Left ventricle myocardium superior (tissue), 1 donor: ENCODE measurements at regions not wholly inside any gene's neighbourhood (a gene's known extent, or its start where the extent isn't known, plus 50 kb on each side); places are given as distances from the start of the nearest gene placed in this dataset.

Experiments used
- ATAC-seq: fragments of 200-7000 bp; cut with Tn5 transposase; one replicate; pipeline ENCODE4 v1.9.1; 2020; ENCODE audit warnings: mild to moderate bottlenecking, moderate library complexity
- DNase-seq: peaks from one replicate; pipeline ENCODE4 v3.0.0-alpha.2; 2020
- intact Hi-C: fragments of 100-400 bp; cut with micrococcal nuclease; formaldehyde crosslinking; loops from one replicate; pipeline ENCODE4 v1.11.0; 2022
- donor health status: DM: no; HTN: yes; CAD: no; lungs with severe emphysema.

DNA sequence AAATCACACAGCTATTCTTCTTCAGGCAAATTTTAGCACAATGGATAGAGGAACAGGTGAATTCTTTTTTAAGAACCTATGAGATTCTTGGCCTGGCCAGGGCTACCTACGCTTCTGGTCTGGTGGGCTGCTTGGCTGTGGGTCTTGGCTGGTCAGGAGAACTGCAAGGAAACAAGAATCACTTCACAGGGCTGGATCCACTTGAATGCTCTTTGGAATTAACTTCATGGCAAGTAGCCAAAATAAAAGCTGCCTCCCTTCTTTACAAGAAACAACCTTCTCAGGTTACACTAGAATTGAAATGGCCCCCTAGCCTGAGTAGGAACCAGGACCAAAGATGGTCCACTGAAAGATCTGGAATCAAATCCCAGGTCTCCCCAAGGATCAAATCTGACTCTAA lies 519.1 kb downstream of the IQCM start:
- DNase-seq (no peak), ATAC-seq (no peak)
- intact Hi-C loops, result no loop called here

DNA sequence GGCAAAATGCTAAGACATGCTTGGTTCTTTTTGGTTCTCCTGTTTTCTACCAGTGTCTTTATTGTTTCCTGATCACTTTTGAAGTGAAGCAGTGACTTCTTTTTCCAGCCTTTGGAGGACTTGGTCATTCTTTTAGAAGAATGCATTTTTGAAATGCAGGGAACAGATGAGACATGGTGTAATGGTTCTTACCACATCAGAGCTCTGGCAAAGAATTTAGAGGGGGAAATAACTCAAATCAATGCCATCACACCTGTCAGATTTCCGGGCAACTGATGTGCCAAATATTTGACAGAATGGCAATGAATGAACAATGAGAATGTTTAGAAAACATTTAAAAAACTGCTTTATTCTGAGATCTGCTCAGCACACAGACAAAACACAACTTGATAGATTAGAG lies 519.6 kb downstream of the IQCM start:
- no peak for ATAC-seq
- intact Hi-C loops, result no loop called here
- no peak for DNase-seq

DNA sequence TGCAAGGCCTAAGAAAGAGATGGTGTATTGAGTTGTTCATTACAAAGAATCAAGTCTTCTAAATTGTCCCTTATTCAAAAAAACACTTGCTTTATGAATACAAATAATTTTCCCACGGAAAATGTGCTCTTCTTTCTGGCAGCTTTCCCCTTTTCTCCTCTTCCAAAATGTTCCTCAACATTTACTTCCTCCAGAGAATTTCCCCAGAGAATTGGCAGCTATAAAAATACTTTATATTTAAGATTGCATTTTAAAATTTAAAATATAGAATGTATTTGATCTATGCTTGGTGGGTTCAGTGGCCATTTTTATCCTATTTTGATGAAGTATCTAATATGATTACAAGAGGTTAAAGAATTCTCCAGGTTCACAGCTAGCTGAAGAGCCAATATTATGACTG lies 521.0 kb downstream of the IQCM start:
- intact Hi-C loops, result no loop called here
- DNase-seq (no peak), ATAC-seq (no peak)

DNA sequence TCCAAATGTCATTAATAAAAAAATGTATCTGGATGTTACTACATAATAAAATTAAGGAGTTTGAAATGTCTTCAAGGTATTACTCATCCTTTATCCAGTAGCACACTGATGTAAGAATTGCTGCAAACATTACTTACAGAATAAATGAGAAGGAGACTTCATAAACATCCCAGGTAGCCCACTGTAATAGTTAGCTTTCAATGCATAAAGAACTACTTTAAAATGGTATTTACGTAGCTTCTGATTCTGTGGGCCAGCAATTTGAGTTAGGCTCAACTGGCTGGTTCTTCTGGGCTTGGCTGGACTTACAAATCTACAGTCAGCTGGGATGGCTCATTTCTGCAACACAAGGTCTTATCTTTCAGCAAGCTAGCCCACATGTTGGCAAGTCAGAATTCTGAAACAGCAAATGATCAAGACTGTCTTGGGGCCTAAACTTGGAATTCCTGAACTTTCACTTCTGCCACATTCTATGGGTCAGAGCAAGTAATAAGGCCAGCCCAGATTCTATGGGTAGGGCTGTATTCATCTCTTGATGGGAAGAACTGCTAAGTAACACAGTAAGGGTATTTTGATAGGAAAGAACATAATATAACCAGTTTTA lies 522.5 kb downstream of the IQCM start:
- ATAC-seq (peak; percentile 79), DNase-seq (no peak)
- intact Hi-C loops, result no loop called here

DNA sequence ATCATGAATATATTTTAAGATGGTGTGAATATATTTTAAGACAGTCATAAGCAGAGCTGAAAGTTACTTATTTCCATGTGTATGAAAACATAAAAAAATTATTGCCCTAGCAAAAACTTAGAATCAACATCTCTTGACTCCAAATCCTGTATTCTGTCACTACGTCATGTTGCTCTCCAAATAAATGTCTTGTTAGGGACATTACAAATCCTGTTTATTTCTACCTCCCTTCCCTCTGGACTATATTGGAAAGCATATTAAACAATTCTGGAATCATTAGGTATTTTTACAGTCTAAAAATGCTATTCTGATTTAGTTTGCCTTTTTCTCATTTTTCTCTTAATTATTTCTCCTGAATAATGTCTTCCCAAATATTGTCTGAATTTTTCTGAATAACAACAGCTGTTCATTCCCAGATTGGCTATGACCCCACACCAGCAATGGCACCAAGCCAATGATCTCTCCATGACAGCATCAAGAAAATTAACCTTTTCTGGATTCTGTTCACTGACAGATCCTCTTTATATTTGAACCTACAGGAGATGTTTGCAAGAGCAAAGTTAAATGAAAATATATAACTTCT lies 523.1 kb downstream of the IQCM start:
- ATAC-seq (peak; percentile 63), DNase-seq (peak; percentile 35)
- intact Hi-C loops, result no loop called here

DNA sequence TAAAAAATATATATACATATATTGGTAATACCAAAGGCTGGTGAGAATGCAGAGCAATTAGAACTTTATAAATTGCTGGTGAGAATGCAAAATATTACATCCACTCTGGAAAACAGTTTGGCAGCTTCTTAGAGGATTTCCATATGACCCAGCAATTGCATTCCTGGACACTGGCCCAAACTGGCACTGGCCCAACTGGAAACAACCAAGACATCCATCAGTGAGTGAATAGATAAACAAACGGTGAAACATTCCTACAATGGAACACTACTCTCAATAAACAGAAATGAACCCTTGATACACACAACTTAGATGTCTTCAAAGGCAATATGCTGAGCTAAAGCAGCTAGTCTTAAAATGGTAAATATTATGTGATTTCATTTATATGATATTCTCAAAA lies 524.2 kb downstream of the IQCM start:
- intact Hi-C loops, result no loop called here
- ATAC-seq (peak; percentile 48), DNase-seq (peak; percentile 52)

DNA sequence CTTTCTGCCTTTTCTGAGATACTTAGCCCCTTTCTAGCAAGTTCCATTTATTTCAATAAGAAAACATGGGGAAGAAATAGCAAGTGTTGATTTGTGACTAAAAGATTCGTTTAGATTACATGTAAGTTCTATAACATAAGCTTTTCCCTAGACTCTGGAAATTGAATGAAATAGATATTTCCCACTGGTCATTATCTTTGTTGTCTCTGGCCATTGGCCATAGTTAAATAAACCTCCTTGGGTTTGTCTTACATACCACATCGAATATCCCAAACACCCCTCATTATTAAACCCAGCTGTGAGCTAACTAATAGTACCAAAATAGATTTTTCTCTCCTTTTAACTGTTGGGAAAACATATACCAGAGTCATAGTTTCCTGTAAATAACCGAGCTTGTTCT lies 534.8 kb downstream of the IQCM start:
- DNase-seq (no peak), ATAC-seq (no peak)
- intact Hi-C loops, result no loop called here

DNA sequence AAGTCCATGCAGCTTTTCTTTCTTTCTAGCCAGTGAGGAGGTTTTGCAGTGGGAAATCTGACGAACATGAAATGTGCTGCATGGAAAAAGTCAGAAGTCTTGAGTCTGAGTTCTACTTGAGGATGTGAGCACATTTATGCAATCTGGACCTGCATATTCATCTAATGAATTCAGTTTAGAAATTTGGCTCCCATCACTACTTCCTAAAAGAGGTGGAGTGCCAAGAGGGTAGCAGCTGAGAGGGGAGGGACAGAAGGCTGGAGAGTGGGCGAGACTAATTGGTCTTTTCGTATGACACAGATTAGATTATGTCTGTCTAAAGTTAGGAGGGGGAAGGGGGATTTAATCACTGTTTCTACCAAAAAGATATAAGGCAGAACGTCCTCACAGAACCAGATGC lies 535.9 kb downstream of the IQCM start:
- DNase-seq, result no peak
- intact Hi-C loops, result no loop called here
- peak; percentile 82 for ATAC-seq

DNA sequence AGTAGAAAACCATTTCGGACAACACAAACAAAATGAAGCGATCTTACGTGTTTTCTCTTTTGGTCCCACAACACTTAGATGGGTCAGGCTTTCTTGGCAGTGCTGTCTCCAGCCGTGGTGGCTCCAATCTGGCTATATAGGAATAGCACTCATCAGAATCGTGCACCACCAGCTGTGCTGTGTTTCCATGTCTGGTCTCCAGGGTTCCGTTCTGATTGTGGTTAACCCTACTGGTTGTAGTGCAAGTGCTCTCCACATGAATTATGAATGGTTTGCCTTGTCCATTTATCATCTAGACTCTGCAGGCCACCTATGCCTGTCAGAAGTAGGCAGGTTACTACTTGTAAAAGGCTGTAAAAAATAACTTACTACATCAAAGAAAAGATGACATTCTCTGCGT lies 536.3 kb downstream of the IQCM start:
- intact Hi-C loops, result no loop called here
- ATAC-seq (peak; percentile 45), DNase-seq (no peak)

DNA sequence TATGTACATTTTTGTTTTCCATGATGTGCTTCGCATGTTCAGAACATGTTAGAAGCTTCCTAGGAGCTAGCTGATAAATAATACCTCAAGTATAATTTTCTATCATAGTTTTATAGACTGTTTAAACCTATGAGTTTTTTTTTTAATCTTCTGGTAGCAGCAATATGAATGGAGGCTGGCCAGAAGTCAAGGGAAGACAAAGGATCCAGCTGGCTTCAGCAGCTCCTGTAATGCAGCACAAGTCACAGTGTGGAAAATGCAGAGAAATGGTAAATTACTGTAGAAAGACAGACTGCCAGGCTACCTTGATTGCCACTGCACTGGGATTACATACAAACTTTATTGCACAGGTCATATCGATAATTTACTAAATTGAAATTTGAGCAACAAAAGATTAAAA lies 537.9 kb downstream of the IQCM start:
- DNase-seq (no peak), ATAC-seq (no peak)
- intact Hi-C loops, result no loop called here

DNA sequence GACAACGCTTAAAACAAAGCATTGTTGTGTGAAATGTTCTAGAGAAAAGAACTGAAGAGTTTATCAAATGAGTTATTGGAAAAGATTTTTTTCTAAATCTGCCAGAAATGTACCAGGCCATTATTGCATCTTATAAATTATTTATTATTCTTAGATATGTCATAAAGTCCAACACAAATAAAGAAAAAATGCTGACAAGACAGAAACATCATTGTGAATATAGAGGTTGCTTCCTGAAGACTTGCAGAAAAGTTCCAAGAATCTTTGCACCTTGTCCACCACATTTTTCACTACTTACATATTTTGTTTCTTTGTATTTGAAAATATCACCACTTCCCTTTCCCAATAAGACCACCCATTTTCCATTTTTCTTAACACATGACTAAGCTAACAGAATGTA lies 545.8 kb downstream of the IQCM start:
- ATAC-seq (no peak), DNase-seq (no peak)
- intact Hi-C loops, result no loop called here

DNA sequence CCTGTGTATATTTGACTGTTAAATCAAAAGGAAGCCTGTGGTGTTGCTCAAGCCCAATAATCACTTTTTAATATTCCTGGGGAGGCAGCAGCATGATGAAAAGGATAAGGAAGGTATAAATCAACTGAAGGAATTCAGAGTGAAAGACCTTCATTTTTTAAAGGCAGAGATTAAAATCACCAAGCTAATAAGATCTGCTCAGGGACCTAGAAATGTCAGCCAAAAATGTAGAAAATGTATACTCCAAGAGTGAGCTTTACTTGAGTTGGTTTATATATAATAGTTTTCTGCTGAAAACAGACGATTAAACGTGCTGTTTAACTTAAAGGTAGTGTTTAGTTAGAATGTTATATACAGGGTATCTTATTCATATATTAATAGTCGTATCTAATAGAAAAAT lies 549.3 kb downstream of the IQCM start:
- DNase-seq (no peak), ATAC-seq (no peak)
- intact Hi-C loops, result no loop called here

DNA sequence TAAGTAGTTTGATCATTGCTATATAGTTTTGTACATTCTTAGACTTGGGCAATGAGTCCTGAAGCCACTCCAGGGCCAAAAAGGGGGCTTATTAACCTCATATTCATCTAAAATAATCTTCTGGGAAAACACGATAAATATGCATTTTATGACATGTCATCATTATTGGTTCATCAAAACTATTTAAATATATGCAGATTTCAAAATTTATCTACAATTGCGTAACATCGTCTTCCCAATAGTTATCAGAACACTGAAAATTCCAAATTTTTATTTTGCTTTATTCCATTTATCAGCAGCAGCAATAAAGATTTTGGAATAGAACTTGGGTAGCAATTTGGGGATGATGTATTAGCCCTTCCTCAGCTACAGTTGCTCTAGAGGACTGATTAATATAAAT lies 550.0 kb downstream of the IQCM start:
- no peak for DNase-seq

DNA sequence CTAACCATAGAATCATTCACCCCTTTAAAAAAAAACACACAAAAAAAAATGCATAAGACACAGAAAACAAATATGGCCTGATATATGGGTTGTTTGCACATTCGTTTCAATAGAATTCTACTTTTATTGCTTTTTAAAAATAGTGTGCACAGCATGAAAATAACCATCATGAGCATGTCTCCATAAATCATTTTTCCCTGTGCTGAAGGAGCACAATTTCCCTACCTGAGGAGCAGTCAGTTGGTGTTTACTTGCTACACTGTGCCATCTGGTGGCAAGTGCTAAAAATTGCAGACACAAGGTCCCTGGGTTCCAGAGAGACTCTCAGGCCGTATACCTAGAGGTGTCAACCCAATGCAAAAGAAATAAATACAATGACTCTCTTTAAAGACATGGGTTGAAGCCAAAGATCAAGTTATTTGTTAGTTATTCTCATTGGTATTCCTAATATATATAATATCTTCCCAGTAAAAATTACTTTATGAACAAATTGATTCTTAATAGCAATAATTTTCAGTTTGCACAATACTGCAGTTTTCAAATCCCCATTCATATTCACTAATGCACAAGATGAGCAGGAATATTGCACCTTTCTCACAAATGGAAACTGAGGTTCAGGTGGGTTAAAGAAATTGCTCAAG lies 551.4 kb downstream of the IQCM start:
- ATAC-seq (peak; percentile 64), DNase-seq (no peak)
- intact Hi-C loops, result no loop called here

More for the DNA sequence above, 550.0 kb downstream of the IQCM start:
- no peak for ATAC-seq
- intact Hi-C loops, result no loop called here

DNA sequence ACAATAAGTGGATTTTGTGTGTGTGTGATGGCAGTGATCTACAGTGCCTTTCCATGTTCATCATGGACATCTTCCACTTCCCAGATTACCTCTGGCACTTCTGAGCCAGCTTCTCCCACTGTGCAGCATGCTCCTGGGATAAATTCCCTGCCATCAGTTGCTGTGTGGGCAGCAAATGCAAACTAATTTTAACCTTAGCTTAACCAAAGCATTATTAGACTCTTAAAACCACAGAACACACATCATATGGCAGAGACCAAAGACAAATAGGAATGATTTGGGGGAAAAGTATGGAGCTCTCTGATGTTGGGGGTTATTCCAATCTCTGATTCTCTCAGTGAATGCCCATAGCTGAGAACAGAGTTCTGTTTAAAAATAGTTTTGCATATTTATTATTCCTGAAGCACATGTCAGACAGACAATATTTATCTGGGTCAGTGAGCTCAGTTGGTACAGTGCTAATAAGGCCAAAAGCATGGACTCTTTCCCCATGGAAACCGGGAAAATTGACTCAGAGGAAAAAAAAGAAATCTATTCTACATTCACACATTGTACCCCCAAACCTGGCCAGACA lies 567.4 kb downstream of the IQCM start:
- intact Hi-C loops, result no loop called here
- no peak for ATAC-seq
- no peak for DNase-seq

DNA sequence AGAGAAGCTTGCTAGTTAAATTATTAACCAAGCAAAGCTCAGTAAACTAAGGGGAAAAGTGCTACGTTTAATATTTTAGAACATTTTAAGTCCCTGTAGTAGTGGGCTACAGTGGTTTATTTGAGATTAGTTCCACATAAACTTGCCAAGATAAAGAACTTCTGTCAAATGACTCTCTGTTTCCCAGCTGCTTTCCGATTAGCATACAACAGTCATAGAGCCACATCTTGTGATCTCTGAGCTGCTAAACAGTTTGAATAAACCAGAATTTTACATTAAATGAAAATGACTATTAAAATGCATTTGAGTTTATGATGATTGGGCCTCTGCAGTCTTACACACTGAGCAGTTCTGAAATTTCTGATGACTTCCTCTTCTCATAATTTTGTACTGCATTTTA lies 568.5 kb downstream of the IQCM start:
- DNase-seq, result no peak
- intact Hi-C loops, result no loop called here
- ATAC-seq, result no peak

DNA sequence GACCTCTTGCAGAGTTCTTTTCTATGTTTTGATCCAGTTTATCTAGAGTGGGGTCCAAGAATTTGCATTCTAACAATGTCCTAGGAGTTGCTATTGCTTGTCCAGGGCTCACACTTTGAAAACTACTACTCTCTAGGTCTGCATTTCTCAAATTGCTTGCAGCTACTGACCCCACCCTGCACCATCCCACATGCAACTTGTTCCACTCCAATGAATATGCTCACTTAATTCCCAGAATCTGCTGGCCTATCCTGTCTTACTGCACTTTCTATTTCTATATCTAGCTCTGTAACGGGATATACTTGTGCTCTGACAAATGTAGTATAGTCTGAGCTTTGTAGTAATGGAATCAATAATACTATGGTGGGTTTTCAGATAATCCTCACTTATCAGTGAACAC lies 570.3 kb downstream of the IQCM start:
- ATAC-seq, result no peak
- intact Hi-C loops, result no loop called here
- no peak for DNase-seq

DNA sequence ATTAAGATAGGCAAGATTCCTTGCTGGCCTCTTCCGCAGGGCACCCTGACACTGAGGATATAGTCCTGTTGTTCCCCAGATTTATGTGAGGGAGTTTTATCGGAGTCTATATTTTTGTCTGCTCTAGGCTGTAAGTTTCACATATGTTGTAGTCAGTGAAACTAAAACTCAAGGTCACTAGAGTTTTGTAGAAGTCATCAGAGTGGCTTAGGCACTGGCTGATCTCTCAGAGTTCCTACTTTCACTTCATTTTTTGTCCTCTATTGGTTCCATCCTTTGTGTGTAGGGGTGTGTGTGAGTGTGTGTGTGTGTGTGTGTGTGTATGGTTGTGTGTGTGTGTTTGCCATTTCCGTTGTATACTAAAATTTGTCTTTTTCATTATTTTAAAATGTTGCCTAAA lies 577.5 kb downstream of the IQCM start:
- no peak for DNase-seq
- intact Hi-C loops, result no loop called here
- no peak for ATAC-seq

DNA sequence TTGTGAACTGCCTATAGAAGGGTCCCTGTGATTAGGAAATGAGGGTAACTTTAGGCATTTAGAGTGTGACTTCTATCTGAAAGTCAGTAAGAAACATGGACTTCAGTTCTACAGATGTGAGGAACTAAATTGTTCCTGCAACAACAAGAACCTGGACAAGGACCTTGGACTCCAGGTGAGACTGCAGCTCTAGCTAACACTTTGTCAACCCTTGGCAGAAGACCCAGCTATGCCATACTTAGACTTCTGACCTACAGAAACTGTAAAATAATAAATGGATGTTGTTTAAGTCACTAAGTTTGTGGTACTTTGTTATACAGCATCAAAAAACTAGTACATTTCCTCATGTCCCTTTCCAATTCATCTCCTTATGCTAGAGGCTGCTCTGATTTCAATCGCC lies 580.8 kb downstream of the IQCM start:
- DNase-seq (no peak), ATAC-seq (no peak)
- intact Hi-C loops, result no loop called here

DNA sequence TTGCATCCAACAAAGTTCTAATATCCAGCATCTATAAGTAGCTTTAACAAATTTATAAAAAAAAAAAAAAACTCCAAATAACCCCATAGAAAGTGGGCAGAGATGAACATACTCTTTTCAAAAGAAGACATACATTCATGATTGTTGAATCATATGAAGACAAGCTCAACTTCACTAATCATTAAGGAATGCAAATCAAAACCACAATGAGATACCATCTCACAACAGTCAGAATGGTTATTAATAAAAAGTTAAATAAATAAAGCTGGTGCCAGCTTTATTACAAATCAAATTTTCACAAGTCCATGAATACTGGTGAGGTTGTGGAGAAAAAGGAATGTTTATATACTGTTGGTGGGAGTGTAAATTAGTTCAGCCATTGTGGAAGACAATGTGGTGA lies 592.0 kb downstream of the IQCM start:
- ATAC-seq (no peak), DNase-seq (no peak)
- intact Hi-C loops, result no loop called here

DNA sequence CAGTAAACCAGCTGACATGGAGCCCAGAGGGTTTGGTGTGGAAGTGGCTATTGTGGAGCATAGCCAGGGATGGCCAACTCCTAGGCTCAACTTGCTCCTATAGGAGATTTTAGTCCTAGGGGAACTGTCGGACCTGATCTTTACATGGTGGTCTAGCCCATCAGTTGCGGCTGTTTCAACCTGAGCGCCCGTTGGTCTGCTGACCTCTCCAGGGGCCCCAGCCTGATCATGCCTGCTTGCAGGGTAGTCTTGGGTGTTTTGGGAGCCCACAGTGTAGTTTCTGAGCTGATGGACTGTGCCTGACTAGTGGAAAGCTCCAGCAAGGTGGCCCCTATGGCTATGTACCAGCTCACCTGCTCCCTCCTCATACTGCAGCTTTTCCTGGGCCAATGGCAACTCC lies 597.0 kb downstream of the IQCM start:
- intact Hi-C loops, result no loop called here
- ATAC-seq (no peak), DNase-seq (no peak)
